Mesenchymal stem cell (in vitro differentiated cells and primary cell): ENCODE measurements at regions not wholly inside any gene's neighbourhood (a gene's known extent, or its start where the extent isn't known, plus 50 kb on each side); places are given as distances from the start of the nearest gene placed in this dataset.

Experiments used
- DNase-seq: peaks from one replicate; pipeline ENCODE4 v3.0.0-alpha.2; 2013
- H2AFZ ChIP-seq: one replicate; pipeline ENCODE4 v1.6.1; 2013; ENCODE audit warnings: low read depth, mild to moderate bottlenecking, control low read depth, inconsistent platforms, low read length, moderate library complexity
- H2AK5ac ChIP-seq: 2 replicates; pipeline ENCODE4 v1.6.1; 2013; ENCODE audit warnings: low read length, moderate library complexity, mild to moderate bottlenecking, inconsistent platforms; ENCODE audit not compliant: severe bottlenecking
- H2BK120ac ChIP-seq: one replicate; pipeline ENCODE4 v1.6.1; 2013; ENCODE audit warnings: low read depth, mild to moderate bottlenecking, inconsistent platforms, low read length, moderate library complexity
- H2BK12ac ChIP-seq, 2 experiments: one replicate each; pipeline ENCODE4 v1.6.1; 2013; ENCODE audit warnings: inconsistent platforms in 2 of 2, low read length in 2 of 2, mild to moderate bottlenecking in 2 of 2, moderate library complexity in 2 of 2, control low read depth in 1 of 2
- H2BK15ac ChIP-seq: one replicate; pipeline ENCODE4 v1.6.1; 2013; ENCODE audit warnings: mild to moderate bottlenecking, low read depth, inconsistent platforms; ENCODE audit not compliant: poor library complexity, severe bottlenecking
- H2BK5ac ChIP-seq: 2 replicates; pipeline ENCODE4 v1.6.1; 2013; ENCODE audit warnings: low read depth, mild to moderate bottlenecking, low read length, control low read depth, inconsistent platforms; ENCODE audit not compliant: poor library complexity, severe bottlenecking
- H3K14ac ChIP-seq, 2 experiments: one replicate each; pipeline ENCODE4 v1.6.1; 2013; ENCODE audit warnings: inconsistent platforms in 2 of 2, low read length in 2 of 2, control low read depth in 1 of 2, mild to moderate bottlenecking in 1 of 2, moderate library complexity in 1 of 2
- H3K18ac ChIP-seq, 2 experiments: one replicate each; pipeline ENCODE4 v1.6.1; 2013; ENCODE audit warnings: inconsistent platforms in 2 of 2, low read length in 2 of 2, control low read depth in 1 of 2, low read depth in 1 of 2, mild to moderate bottlenecking in 1 of 2
- H3K23ac ChIP-seq, 2 experiments: one replicate each; pipeline ENCODE4 v1.6.1; 2013; ENCODE audit warnings: inconsistent platforms in 2 of 2, low read length in 2 of 2, mild to moderate bottlenecking in 2 of 2, moderate library complexity in 2 of 2, control low read depth in 1 of 2
- H3K27ac ChIP-seq: 2 replicates; pipeline ENCODE4 v1.5.1; 2013; ENCODE audit warnings: mild to moderate bottlenecking, moderate library complexity, low read length, control low read depth, inconsistent platforms; ENCODE audit not compliant: poor library complexity, severe bottlenecking
- H3K27me3 ChIP-seq, 2 experiments: 2 replicates each; pipeline versions ENCODE4 v1.6.1 to v1.7.0; 2013; ENCODE audit warnings: low read length in 2 of 2, mild to moderate bottlenecking in 2 of 2, moderate library complexity in 2 of 2, control low read depth in 1 of 2, inconsistent platforms in 1 of 2; ENCODE audit not compliant: control insufficient read depth in 1 of 2, insufficient read depth in 1 of 2
- H3K36me3 ChIP-seq, 2 experiments: 2 replicates each; pipeline versions ENCODE4 v1.6.1 to v1.7.0; 2013; ENCODE audit warnings: low read length in 2 of 2, control low read depth in 1 of 2, inconsistent platforms in 1 of 2, low read depth in 1 of 2, mild to moderate bottlenecking in 1 of 2; ENCODE audit not compliant: insufficient read depth in 2 of 2, control insufficient read depth in 1 of 2
- H3K4ac ChIP-seq, 2 experiments: one replicate each; pipeline ENCODE4 v1.6.1; 2013; ENCODE audit warnings: inconsistent platforms in 2 of 2, low read length in 2 of 2, mild to moderate bottlenecking in 2 of 2, moderate library complexity in 2 of 2, control low read depth in 1 of 2, low read depth in 1 of 2
- H3K4me1 ChIP-seq: 2 replicates; pipeline ENCODE4 v1.6.1; 2013; ENCODE audit warnings: low read depth, low read length, control low read depth; ENCODE audit not compliant: control insufficient read depth, insufficient read depth
- H3K4me2 ChIP-seq: 2 replicates; pipeline ENCODE4 v1.6.1; 2013; ENCODE audit warnings: low read length, mild to moderate bottlenecking, inconsistent platforms; ENCODE audit not compliant: poor library complexity, severe bottlenecking
- H3K4me3 ChIP-seq, 2 experiments: 2 replicates each; pipeline versions ENCODE4 v1.5.1 to v1.7.0; 2013; ENCODE audit warnings: low read length in 2 of 2, mild to moderate bottlenecking in 2 of 2, control low read depth in 1 of 2, low read depth in 1 of 2; ENCODE audit not compliant: insufficient read depth in 1 of 2
- H3K79me1 ChIP-seq: replicated peaks from 2 replicates; pipeline ENCODE4 v1.6.1; 2013; ENCODE audit warnings: mild to moderate bottlenecking, control low read depth, low read length, inconsistent platforms; ENCODE audit not compliant: poor library complexity, severe bottlenecking
- H3K9ac ChIP-seq: 2 replicates; pipeline ENCODE4 v1.7.0; 2013; ENCODE audit warnings: mild to moderate bottlenecking, low read length, moderate library complexity
- H3K9me3 ChIP-seq: 2 replicates; pipeline ENCODE4 v1.7.0; 2013; ENCODE audit warnings: mild to moderate bottlenecking, low read length; ENCODE audit not compliant: control insufficient read depth
- H4K8ac ChIP-seq: one replicate; pipeline ENCODE4 v1.6.1; 2013; ENCODE audit warnings: inconsistent platforms, mild to moderate bottlenecking, low read length, moderate library complexity
- H4K91ac ChIP-seq: one replicate; pipeline ENCODE4 v1.6.1; 2013; ENCODE audit warnings: mild to moderate bottlenecking, low read length, inconsistent platforms
- WGBS: methylation state at CpG from one replicate; pipeline ENCODE4 v1.1.7; 2013; ENCODE audit warnings: mixed read lengths; 5-methylcytosine and 5-hydroxymethylcytosine counted together

DNA sequence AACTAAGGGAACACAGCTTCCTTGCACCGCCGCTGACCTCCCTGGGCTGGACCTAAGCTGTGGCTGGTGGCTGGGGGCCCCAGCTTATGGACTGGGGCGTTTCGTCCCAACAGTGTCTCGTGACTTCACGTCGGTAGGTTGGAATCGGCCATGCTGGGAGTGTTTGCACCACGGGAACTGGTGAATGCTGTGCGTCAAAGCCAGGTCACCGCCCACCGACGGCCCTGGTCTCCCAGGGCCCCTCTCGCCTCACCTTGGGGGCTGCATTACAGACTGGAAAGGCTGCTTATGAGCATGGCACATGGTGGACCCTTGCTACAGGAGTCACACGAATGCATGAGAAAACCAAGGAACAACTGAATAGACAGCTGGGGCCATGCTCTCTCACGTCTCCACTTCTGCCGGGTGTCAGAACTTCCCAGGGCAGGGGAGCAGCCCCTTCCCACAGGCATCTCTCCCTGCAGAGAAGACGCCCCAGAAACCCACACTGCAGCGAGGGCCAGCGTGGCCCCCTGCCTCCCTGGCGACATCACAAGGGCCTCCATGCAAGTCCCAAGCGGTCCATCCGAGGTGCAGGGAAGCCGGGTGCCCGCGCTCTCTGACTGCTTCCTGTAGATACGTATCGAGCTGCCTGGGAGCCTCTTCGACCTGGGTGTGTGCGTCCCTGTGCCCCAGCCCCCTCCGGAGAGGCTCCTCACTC, 81.7 kb downstream of the SIK1 start:
- Histone ChIP-seq H3K27me3 (peaks cover 0 to 4% of the 10 kb centered on the region in 2 experiments), H3K4ac (peak overlapping the region; percentile 41 to 42), H3K9me3 (no peaks in the 10 kb centered on the region), H3K27ac (no peak overlapping the region), H3K9ac (no peak overlapping the region), H2AFZ (no peak overlapping the region), H3K14ac (peak overlapping the region in 1 of 2 experiments; percentile 36), H2BK5ac (no peak overlapping the region), H3K4me1 (peaks cover 36% of the 10 kb centered on the region), H3K23ac (no peak overlapping the region), H3K4me3 (no peak overlapping the region), H3K36me3 (no peaks in the 10 kb centered on the region), H2BK15ac (peak overlapping the region; percentile 36), H4K91ac (peak overlapping the region; percentile 47), H2BK120ac (no peak overlapping the region), H4K8ac (no peak overlapping the region), H3K79me1 (no peaks in the 10 kb centered on the region), H2AK5ac (no peak overlapping the region), H3K4me2 (no peak overlapping the region), H2BK12ac (peak overlapping the region; percentile 44 to 84), H3K18ac (peak overlapping the region; percentile 38 to 58)
- WGBS, result 96% methylated on average over 31 of the region's 31 CpGs
- no peak for DNase-seq

DNA sequence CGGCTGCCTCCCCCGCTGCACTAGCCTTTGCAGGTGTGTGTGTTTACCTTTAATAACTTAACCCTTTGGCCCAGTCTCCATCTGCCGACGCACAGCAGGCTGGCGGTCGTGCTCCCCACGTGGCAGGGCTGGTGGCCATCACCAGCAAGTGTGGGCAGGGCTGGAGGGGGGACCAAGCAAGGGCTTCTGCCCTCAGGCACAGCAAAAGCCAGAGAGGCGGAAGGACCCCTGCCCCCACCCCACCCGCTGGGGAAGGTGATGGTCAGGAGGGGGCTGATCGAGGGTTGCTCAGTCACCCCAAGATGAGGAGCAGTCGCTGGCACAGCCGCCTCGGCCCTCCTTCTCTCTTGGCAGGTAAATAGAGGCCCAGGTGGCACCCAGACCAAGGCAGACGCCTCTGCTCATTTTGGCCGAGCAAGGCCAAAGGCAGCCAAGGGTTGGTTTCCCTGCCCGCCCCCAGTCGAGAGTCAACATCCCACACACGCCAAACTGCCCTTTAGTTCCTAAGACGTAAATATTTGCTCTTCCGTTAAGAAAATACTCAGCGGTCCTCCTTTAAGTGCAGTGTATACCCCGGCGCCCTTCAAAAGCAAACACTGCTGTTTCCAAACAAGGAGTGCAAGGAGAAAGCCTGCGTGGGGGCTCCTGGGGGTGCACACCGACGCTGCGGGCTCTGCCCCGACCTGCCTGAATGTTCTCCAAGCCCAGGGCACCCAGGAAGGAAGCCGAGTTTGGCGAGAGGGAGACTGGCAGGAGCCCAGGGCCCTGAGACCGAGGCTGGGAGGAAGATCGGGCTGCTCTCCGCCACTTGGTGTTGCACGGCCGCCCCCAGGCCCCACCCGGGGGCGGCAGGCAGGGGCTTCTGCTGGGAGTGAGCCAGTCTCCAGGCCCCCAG, 82.7 kb downstream of the SIK1 start:
- no peak overlapping the region for H3K4me2 ChIP-seq
- no peaks in the 10 kb centered on the region for H3K36me3 ChIP-seq
- no peak overlapping the region for H2BK120ac ChIP-seq
- no peak for DNase-seq
- H2BK5ac ChIP-seq, result no peak overlapping the region
- 77% methylated on average over 37 of the region's 37 CpGs for WGBS
- H2AK5ac ChIP-seq, result peak overlapping the region; percentile 7
- no peak overlapping the region for H4K8ac ChIP-seq
- peak overlapping the region; percentile 46 for H4K91ac ChIP-seq
- H3K27me3 ChIP-seq, result peaks cover 0 to 4% of the 10 kb centered on the region in 2 experiments
- no peak overlapping the region for H2AFZ ChIP-seq
- peak overlapping the region in 1 of 2 experiments; percentile 58 for H3K18ac ChIP-seq
- H3K79me1 ChIP-seq, result no peaks in the 10 kb centered on the region
- peaks cover 44% of the 10 kb centered on the region for H3K4me1 ChIP-seq
- no peak overlapping the region for H3K14ac ChIP-seq
- H3K4me3 ChIP-seq, result no peak overlapping the region
- H2BK15ac ChIP-seq, result no peak overlapping the region
- H3K4ac ChIP-seq, result peak overlapping the region; percentile 30 to 41
- H2BK12ac ChIP-seq, result peak overlapping the region in 1 of 2 experiments; percentile 15
- H3K27ac ChIP-seq, result no peak overlapping the region
- no peak overlapping the region for H3K23ac ChIP-seq
- no peaks in the 10 kb centered on the region for H3K9me3 ChIP-seq
- H3K9ac ChIP-seq, result no peak overlapping the region

DNA sequence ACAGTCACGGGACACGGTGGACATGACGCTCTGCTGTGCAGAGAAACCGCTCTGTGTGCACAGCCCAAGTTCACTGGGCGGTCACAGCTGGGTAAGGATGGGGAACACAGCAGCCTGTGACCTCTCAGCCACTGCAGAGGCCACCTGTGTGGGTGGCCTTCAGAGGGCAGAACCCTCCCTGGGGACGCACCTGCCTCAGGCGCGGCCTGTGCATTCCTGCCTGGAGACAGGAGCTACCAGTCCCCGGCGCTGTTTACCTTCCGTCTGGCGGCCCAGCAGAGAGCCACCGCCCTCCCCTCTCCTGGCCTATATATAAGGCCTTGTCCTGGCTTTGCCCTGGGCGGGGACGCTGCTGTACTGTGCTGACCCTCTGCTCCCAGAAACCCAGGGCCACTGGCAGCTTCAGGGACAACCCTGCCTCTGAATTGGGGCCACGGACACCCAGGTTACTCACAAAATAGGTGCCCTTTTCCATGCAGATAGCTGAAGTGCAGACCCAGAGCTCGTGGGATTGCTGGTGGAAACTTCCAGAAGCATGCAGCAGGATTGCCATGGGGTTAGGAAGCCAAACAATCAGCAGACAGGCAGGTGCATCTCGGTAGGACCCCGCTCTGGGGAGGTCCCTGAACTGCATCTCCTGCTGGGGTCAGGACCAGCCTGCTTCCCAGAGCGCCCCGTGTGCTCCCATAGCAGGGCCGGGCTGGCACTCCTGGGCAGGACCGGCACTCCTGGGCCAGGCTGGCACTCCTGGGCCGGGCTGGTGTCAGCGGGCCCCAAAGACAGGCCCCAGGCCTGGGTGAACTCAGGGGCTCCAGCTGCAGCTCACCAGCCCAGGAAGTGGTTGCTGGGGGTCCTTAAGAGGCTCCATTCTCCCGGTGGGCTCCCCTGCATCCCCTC, 83.6 kb downstream of the SIK1 start:
- no peak overlapping the region for H3K23ac ChIP-seq
- no peak overlapping the region for H2BK15ac ChIP-seq
- 85% methylated on average over 26 of the region's 26 CpGs for WGBS
- no peak overlapping the region for H4K91ac ChIP-seq
- H3K9me3 ChIP-seq, result no peaks in the 10 kb centered on the region
- no peak overlapping the region for H2AK5ac ChIP-seq
- no peak overlapping the region for H2BK5ac ChIP-seq
- no peak for DNase-seq
- H3K14ac ChIP-seq, result no peak overlapping the region
- H3K9ac ChIP-seq, result no peak overlapping the region
- H3K27me3 ChIP-seq, result peaks cover 0 to 4% of the 10 kb centered on the region in 2 experiments
- no peak overlapping the region for H2AFZ ChIP-seq
- peak overlapping the region in 1 of 2 experiments; percentile 56 for H3K18ac ChIP-seq
- peaks cover 47% of the 10 kb centered on the region for H3K4me1 ChIP-seq
- no peaks in the 10 kb centered on the region for H3K79me1 ChIP-seq
- no peak overlapping the region for H2BK120ac ChIP-seq
- no peak overlapping the region for H4K8ac ChIP-seq
- H3K4me3 ChIP-seq, result no peak overlapping the region
- H3K4ac ChIP-seq, result no peak overlapping the region
- peak overlapping the region in 1 of 2 experiments; percentile 22 for H2BK12ac ChIP-seq
- no peaks in the 10 kb centered on the region for H3K36me3 ChIP-seq
- no peak overlapping the region for H3K4me2 ChIP-seq
- no peak overlapping the region for H3K27ac ChIP-seq
